Parathyroid adenoma (tissue), 2 donors: ENCODE measurements at regions not wholly inside any gene's neighbourhood (a gene's known extent, or its start where the extent isn't known, plus 50 kb on each side); places are given as distances from the start of the nearest gene placed in this dataset.

Source experiments
- H2AFZ ChIP-seq: fragments of 300-600 bp; sonication (generic); one replicate; pipeline ENCODE4 v1.7.0; 2017; ENCODE audit warnings: antibody characterized with exemption, mild to moderate bottlenecking
- H3K27ac ChIP-seq: fragments of 300-600 bp; sonication (generic); one replicate; pipeline ENCODE4 v1.7.0; 2017
- H3K27me3 ChIP-seq: fragments of 300-600 bp; sonication (generic); one replicate; pipeline ENCODE4 v1.7.0; 2017; ENCODE audit warnings: low read length; ENCODE audit not compliant: control insufficient read depth, insufficient read depth
- H3K36me3 ChIP-seq: fragments of 300-600 bp; sonication (generic); one replicate; pipeline ENCODE4 v1.7.0; 2017; ENCODE audit warnings: low read length; ENCODE audit not compliant: control insufficient read depth, insufficient read depth
- H3K4me1 ChIP-seq: fragments of 300-600 bp; sonication (generic); one replicate; pipeline ENCODE4 v1.7.0; 2017; ENCODE audit warnings: control low read depth
- H3K4me2 ChIP-seq: fragments of 300-600 bp; sonication (generic); one replicate; pipeline ENCODE4 v1.7.0; 2017; ENCODE audit warnings: low read length
- H3K4me3 ChIP-seq: fragments of 300-600 bp; sonication (generic); one replicate; pipeline ENCODE4 v1.7.0; 2017; ENCODE audit warnings: low read depth, low read length
- H3K79me2 ChIP-seq: fragments of 300-600 bp; sonication (generic); one replicate; pipeline ENCODE4 v1.7.0; 2017; ENCODE audit warnings: control low read depth
- H3K9ac ChIP-seq: fragments of 300-600 bp; sonication (generic); one replicate; pipeline ENCODE4 v1.7.0; 2017; ENCODE audit warnings: mild to moderate bottlenecking
- H3K9me3 ChIP-seq: fragments of 300-600 bp; sonication (generic); one replicate; pipeline ENCODE4 v1.7.0; 2017; ENCODE audit warnings: low read length; ENCODE audit not compliant: control insufficient read depth
- TF ChIP-seq, protein P1 (sequence below): fragments of 300-600 bp; sonication (generic); IDR thresholded peaks from one replicate; pipeline ENCODE4 v1.7.0; 2017; ENCODE audit warnings: antibody characterized with exemption, mild to moderate bottlenecking
- donor health status: primary hyperparathyroidism.

DNA sequence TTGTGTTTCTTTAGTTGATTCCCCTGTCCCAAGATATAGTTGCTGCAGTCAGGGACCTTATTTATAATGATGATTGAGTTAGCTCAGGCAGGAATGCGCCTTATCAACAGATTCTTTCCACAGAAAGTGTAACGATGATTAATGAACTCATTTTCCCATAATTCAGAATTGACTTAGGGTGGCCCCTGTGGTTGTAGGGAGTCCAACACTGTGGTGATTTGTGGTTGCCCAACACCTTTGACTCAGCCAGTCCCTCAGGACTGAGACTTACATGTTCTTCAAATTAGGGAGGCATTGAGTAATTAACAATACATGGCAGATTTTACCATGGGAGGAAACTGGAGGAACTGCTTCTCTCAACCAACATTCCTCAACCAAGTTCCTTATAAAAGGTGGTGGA, 221.9 kb downstream of the GABRG2 start:
- H3K9me3 ChIP-seq = no peaks in the 10 kb centered on the region
- H3K36me3 ChIP-seq = no peaks in the 10 kb centered on the region
- H3K4me1 ChIP-seq = no peaks in the 10 kb centered on the region
- no peak overlapping the region for H3K4me3 ChIP-seq
- TF ChIP-seq, protein P1, sequence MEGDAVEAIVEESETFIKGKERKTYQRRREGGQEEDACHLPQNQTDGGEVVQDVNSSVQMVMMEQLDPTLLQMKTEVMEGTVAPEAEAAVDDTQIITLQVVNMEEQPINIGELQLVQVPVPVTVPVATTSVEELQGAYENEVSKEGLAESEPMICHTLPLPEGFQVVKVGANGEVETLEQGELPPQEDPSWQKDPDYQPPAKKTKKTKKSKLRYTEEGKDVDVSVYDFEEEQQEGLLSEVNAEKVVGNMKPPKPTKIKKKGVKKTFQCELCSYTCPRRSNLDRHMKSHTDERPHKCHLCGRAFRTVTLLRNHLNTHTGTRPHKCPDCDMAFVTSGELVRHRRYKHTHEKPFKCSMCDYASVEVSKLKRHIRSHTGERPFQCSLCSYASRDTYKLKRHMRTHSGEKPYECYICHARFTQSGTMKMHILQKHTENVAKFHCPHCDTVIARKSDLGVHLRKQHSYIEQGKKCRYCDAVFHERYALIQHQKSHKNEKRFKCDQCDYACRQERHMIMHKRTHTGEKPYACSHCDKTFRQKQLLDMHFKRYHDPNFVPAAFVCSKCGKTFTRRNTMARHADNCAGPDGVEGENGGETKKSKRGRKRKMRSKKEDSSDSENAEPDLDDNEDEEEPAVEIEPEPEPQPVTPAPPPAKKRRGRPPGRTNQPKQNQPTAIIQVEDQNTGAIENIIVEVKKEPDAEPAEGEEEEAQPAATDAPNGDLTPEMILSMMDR = no peak
- no peak overlapping the region for H3K4me2 ChIP-seq
- H3K9ac ChIP-seq = no peak overlapping the region
- H3K79me2 ChIP-seq = no peaks in the 10 kb centered on the region
- H3K27me3 ChIP-seq = no peaks in the 10 kb centered on the region
- H3K27ac ChIP-seq = no peak overlapping the region
- no peak overlapping the region for H2AFZ ChIP-seq

DNA sequence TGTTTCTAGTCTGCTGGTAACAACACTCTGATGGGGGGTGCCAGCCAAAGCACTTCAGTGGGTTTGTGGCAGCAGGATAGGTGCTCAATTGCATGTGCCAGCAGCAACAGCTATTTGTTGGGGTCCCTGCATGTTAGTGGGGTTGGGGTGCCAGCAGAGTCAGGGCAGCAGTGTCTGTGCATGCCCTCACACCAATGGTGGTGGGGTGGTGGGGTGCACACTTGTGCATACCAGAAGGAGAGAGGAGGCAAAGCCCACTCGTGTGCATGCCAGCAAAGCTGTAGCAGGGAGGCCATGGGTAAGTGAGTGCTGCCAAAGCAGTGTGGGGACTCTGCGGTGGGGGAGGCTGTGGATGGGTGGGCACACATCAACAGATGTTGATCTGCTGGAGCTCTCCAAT, 232.2 kb downstream of the GABRG2 start:
- H3K36me3 ChIP-seq = no peaks in the 10 kb centered on the region
- no peaks in the 10 kb centered on the region for H3K9me3 ChIP-seq
- H3K4me3 ChIP-seq = no peak overlapping the region
- H3K9ac ChIP-seq = no peak overlapping the region
- H2AFZ ChIP-seq = no peak overlapping the region
- no peak overlapping the region for H3K4me2 ChIP-seq
- H3K79me2 ChIP-seq = no peaks in the 10 kb centered on the region
- no peak overlapping the region for H3K27ac ChIP-seq
- H3K4me1 ChIP-seq = no peaks in the 10 kb centered on the region
- no peaks in the 10 kb centered on the region for H3K27me3 ChIP-seq
- TF ChIP-seq, protein P1 = no peak

DNA sequence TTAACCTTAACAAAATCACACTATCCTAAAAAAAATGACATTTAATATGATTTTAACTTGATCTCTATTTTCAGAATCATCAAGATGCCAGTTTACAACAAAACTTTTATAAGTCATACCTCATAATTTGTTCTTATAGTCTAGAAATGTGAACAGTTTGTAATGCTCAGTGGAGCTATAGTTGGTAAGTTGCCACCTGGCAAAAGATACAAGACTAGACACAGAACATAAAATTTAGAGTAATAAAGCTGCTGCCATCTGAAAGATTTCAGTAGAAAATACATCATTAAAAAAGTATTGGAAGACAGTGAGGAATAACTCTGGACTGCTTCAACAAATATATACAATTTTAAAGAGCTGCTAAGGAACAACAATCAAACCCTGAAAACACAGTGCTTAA, 233.8 kb downstream of the GABRG2 start:
- Histone ChIP-seq H3K4me3 (no peak overlapping the region), H3K27ac (no peak overlapping the region), H3K9ac (no peak overlapping the region), H3K9me3 (no peaks in the 10 kb centered on the region), H3K27me3 (no peaks in the 10 kb centered on the region), H3K4me1 (no peaks in the 10 kb centered on the region), H2AFZ (no peak overlapping the region), H3K4me2 (no peak overlapping the region), H3K79me2 (no peaks in the 10 kb centered on the region), H3K36me3 (no peaks in the 10 kb centered on the region)
- TF ChIP-seq, protein P1 = no peak

DNA sequence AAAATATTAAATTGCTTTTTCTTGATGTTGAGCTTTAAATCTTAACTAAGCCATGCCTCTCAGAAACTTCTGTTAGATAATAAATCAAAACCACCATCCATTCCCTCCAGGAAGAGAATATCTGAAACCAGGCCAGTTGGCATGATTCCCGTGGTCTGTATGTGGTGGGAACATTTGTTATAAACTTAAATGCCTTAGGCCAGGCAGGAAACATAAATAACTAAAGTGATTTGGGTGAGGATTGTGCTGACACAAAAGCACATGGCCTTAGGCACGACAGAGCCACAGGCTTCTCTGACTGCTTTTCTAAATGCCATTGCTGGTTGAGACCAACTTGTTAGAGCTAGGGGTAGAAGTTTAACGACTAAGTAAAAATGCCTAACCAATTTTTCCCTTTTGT, 255.9 kb downstream of the GABRG2 start:
- H2AFZ ChIP-seq = no peak overlapping the region
- TF ChIP-seq, protein P1 = no peak
- H3K9ac ChIP-seq = no peak overlapping the region
- no peaks in the 10 kb centered on the region for H3K27me3 ChIP-seq
- H3K4me2 ChIP-seq = no peak overlapping the region
- H3K36me3 ChIP-seq = no peaks in the 10 kb centered on the region
- no peaks in the 10 kb centered on the region for H3K4me1 ChIP-seq
- no peaks in the 10 kb centered on the region for H3K9me3 ChIP-seq
- H3K27ac ChIP-seq = no peak overlapping the region
- H3K79me2 ChIP-seq = no peaks in the 10 kb centered on the region
- no peak overlapping the region for H3K4me3 ChIP-seq

DNA sequence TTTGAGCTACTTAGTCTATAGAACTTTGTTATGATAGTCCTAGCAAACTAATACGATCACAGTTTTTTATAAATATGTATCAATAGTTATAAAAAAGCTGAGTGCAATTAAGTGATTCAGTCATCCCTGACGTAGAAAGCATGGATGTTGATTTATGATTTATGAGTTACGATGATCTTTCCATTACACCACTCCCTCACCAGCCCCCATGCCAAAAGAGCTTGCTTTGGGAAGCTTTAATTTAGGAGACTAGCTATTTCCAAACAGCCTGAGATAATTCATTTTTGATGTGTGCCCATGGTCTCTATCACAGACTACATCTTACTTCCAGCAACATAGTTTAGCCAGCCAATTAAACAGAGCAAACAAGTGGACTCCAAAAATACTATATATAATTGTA, 256.8 kb downstream of the GABRG2 start:
- no peaks in the 10 kb centered on the region for H3K9me3 ChIP-seq
- TF ChIP-seq, protein P1 = no peak

More for the DNA sequence above, 256.8 kb downstream of the GABRG2 start:
- H3K27me3 ChIP-seq = no peaks in the 10 kb centered on the region
- H3K36me3 ChIP-seq = no peaks in the 10 kb centered on the region
- H2AFZ ChIP-seq = no peak overlapping the region
- no peaks in the 10 kb centered on the region for H3K79me2 ChIP-seq
- H3K9ac ChIP-seq = no peak overlapping the region
- H3K4me2 ChIP-seq = no peak overlapping the region
- no peaks in the 10 kb centered on the region for H3K4me1 ChIP-seq
- no peak overlapping the region for H3K27ac ChIP-seq
- H3K4me3 ChIP-seq = no peak overlapping the region
